ENCODE measurements at regions not wholly inside any gene's neighbourhood (a gene's known extent, or its start where the extent isn't known, plus 50 kb on each side); places are given as distances from the start of the nearest gene placed in this dataset.

DNA sequence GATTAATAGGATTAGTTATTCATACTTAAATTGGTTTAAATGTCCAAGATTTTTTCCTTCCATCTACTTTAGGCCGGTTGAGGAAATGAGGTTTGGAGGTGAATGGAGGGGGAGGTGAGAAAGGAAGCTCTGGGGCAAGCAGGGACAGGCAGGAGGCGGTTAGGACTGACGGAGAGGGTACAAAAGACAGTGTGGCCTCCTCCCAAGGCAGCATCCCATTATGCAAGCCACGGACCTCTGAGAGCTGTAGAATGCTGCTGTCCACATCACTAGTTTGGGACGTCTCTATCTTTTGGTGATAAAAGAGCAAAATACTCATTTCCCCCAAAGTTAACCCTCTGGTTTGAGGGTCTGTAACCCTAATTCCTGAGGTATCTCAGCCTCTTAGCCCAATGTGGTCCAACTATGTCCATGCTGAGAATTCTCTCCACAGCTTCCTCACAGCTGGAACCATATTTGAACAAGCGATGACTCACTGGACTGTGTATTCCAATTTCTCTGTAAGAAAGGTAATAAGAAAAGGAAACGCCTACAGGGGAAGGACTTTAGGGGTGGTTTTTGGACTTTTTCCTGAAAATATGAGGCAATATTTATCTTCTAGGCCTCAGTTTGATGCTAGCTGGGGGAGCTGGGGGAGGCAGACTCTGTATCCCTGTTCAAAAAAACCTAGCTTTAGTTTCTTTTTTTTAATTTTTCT is 172.2 kb downstream of the TFAP2B start:
- no peak for TF ChIP-seq EZH2 (IDR thresholded peaks at IDR 0.05; ENCODE audit: low read depth)
- TF ChIP-seq, protein P1, sequence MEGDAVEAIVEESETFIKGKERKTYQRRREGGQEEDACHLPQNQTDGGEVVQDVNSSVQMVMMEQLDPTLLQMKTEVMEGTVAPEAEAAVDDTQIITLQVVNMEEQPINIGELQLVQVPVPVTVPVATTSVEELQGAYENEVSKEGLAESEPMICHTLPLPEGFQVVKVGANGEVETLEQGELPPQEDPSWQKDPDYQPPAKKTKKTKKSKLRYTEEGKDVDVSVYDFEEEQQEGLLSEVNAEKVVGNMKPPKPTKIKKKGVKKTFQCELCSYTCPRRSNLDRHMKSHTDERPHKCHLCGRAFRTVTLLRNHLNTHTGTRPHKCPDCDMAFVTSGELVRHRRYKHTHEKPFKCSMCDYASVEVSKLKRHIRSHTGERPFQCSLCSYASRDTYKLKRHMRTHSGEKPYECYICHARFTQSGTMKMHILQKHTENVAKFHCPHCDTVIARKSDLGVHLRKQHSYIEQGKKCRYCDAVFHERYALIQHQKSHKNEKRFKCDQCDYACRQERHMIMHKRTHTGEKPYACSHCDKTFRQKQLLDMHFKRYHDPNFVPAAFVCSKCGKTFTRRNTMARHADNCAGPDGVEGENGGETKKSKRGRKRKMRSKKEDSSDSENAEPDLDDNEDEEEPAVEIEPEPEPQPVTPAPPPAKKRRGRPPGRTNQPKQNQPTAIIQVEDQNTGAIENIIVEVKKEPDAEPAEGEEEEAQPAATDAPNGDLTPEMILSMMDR (conservative IDR thresholded peaks at IDR 0.05), result no peak
